HG02870 (cell line): ENCODE measurements at regions not wholly inside any gene's neighbourhood (a gene's known extent, or its start where the extent isn't known, plus 50 kb on each side); places are given as distances from the start of the nearest gene placed in this dataset.

Experiments
- ATAC-seq: cut with Tn5 transposase; IDR thresholded peaks from one replicate; pipeline ENCODE4 v1.9.1; 2021; ENCODE audit warnings: mild to moderate bottlenecking, moderate library complexity; ENCODE audit not compliant: unreplicated experiment

- ATAC-seq: no peak
Observed at GRCh38 chr3:187950671-187951070, 203.3 kb upstream of the LPP start.

GRCh38 chr3:187951452-187952190, 202.3 kb upstream of the LPP start:
- ATAC-seq: no peak

- no peak for ATAC-seq
Observed at GRCh38 chr3:187952849-187953248, 201.1 kb upstream of the LPP start.

- no peak for ATAC-seq
Observed at GRCh38 chr3:187954516-187954872, 199.5 kb upstream of the LPP start.

GRCh38 chr3:187954873-187955586, 198.9 kb upstream of the LPP start:
- no peak for ATAC-seq

GRCh38 chr3:187955587-187955952, 198.4 kb upstream of the LPP start:
- ATAC-seq: no peak

- ATAC-seq: no peak
Observed at GRCh38 chr3:187957165-187957581, 196.8 kb upstream of the LPP start.

- ATAC-seq: no peak
Observed at GRCh38 chr3:187957582-187957981, 196.4 kb upstream of the LPP start.

GRCh38 chr3:187958432-187959003, 195.4 kb upstream of the LPP start:
- ATAC-seq: no peak

GRCh38 chr3:187960820-187961219, 193.1 kb upstream of the LPP start:
- ATAC-seq: no peak

GRCh38 chr3:187961366-187961765, 192.6 kb upstream of the LPP start:
- no peak for ATAC-seq

- no peak for ATAC-seq
Observed at GRCh38 chr3:187963003-187963676, 190.8 kb upstream of the LPP start.

- ATAC-seq: no peak
Observed at GRCh38 chr3:187963677-187964385, 190.1 kb upstream of the LPP start.

- no peak for ATAC-seq
Observed at GRCh38 chr3:187964760-187965159, 189.2 kb upstream of the LPP start.

- ATAC-seq: no peak
Observed at GRCh38 chr3:187966096-187966495, 187.9 kb upstream of the LPP start.

- no peak for ATAC-seq
Observed at GRCh38 chr3:187966636-187967406, 187.1 kb upstream of the LPP start.

- ATAC-seq: no peak
Observed at GRCh38 chr3:187967993-187968392, 186.0 kb upstream of the LPP start.

GRCh38 chr3:187968883-187969580, 184.9 kb upstream of the LPP start:
- ATAC-seq: no peak

- no peak for ATAC-seq
Observed at GRCh38 chr3:187969581-187969950, 184.4 kb upstream of the LPP start.

- ATAC-seq: no peak
Observed at GRCh38 chr3:187970106-187970505, 183.9 kb upstream of the LPP start.
